Erythroblast (primary cell): ENCODE measurements at regions not wholly inside any gene's neighbourhood (a gene's known extent, or its start where the extent isn't known, plus 50 kb on each side); places are given as distances from the start of the nearest gene placed in this dataset.

Source experiments
- GATA1 ChIP-seq: IDR thresholded peaks from 2 replicates; pipeline ENCODE4 v1.6.1; 2011; ENCODE audit warnings: low read depth, mild to moderate bottlenecking, control low read depth, low read length, moderate library complexity
- POLR2A ChIP-seq: IDR thresholded peaks from 2 replicates; pipeline ENCODE4 v1.6.1; 2011; ENCODE audit warnings: mild to moderate bottlenecking, low read length

DNA sequence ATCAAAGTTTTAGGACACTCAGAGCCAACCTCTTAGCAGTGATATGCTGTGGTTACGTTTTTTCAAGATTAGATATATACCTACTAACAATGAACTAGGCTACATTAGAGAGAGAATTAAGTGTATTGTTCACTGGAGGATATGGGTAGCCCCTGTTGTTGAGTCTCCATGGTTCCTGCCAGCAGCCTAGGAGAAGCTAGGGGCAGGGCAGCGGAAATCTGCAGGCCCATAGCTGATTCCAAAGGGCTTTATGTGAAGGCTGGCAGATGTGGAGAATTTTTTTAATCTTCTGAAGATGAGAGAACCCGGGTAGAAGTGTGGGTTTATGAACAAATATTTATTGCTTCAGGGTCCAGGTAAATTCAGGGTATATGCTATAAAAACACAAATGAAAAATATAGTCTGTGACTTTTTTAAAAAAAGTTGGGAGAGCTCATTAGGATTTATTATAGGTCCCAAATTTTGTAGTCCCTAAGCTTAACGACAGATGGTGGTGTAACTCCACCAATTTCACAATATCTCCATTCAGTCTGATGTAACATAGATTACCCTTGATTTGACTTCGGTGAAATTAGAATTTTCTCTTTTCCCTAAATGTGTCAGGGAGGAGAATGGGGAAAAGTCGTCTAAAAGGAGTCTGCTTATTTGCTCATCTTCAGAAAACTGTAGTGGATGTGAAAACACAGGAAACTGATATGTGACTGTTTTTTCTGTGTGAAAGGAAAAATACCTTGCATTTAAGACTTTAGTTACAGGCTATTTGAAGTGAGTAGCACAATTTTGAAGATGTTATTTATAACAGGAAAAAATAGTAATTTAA lies 163.0 kb upstream of the PPP1R3A start:
- TF ChIP-seq POLR2A = no peak
- TF ChIP-seq GATA1 = no peak
